Hepatocyte (in vitro differentiated cells): ENCODE measurements at regions not wholly inside any gene's neighbourhood (a gene's known extent, or its start where the extent isn't known, plus 50 kb on each side); places are given as distances from the start of the nearest gene placed in this dataset.
"Not testable (repeated sequence)": the region's sequence is repeated elsewhere in the genome, so short reads cannot be mapped to it uniquely, and the experiment has no call there.

Experiments used
- DNase-seq: peaks from one replicate; pipeline ENCODE4 v3.0.0-alpha.2; 2016; ENCODE audit warnings: low spot score
- H2AFZ ChIP-seq: fragments of 200-600 bp; sonication (generic); 2 replicates; pipeline ENCODE4 v1.6.0; 2016; ENCODE audit warnings: antibody characterized with exemption, mild to moderate bottlenecking
- H3K27ac ChIP-seq: fragments of 200-600 bp; sonication (generic); 2 replicates; pipeline ENCODE4 v1.5.1; 2016; ENCODE audit warnings: mild to moderate bottlenecking
- H3K27me3 ChIP-seq: fragments of 200-600 bp; sonication (generic); 2 replicates; pipeline ENCODE4 v1.6.1; 2016
- H3K36me3 ChIP-seq: fragments of 200-600 bp; sonication (generic); replicated peaks from 2 replicates; pipeline ENCODE4 v1.5.1; 2016; ENCODE audit warnings: low read depth; ENCODE audit not compliant: insufficient read depth
- H3K4me1 ChIP-seq: fragments of 200-600 bp; sonication (generic); 2 replicates; pipeline ENCODE4 v1.5.1; 2016; ENCODE audit warnings: mild to moderate bottlenecking, moderate library complexity; ENCODE audit not compliant: insufficient read depth
- H3K4me2 ChIP-seq: fragments of 200-600 bp; sonication (generic); 2 replicates; pipeline ENCODE4 v1.6.0; 2016
- H3K4me3 ChIP-seq: fragments of 200-600 bp; sonication (generic); 2 replicates; pipeline ENCODE4 v1.5.1; 2016; ENCODE audit warnings: mild to moderate bottlenecking
- H3K79me2 ChIP-seq: fragments of 200-600 bp; sonication (generic); 2 replicates; pipeline ENCODE4 v1.6.0; 2017; ENCODE audit warnings: mild to moderate bottlenecking
- H3K9me2 ChIP-seq: fragments of 200-600 bp; sonication (generic); replicated peaks from 2 replicates; pipeline ENCODE4 v1.6.0; 2017; ENCODE audit warnings: mild to moderate bottlenecking; ENCODE audit not compliant: insufficient read depth
- H3K9me3 ChIP-seq: fragments of 200-600 bp; sonication (generic); 2 replicates; pipeline ENCODE4 v1.5.1; 2016; ENCODE audit warnings: low read depth, mild to moderate bottlenecking
- H4K20me1 ChIP-seq: fragments of 200-600 bp; sonication (generic); 2 replicates; pipeline ENCODE4 v1.6.0; 2016; ENCODE audit warnings: mild to moderate bottlenecking; ENCODE audit not compliant: insufficient read depth, poor library complexity, severe bottlenecking
- CTCF ChIP-seq: fragments of 200-600 bp; sonication (generic); IDR thresholded peaks from 2 replicates; pipeline ENCODE4 v1.5.1; 2016; ENCODE audit warnings: antibody characterized with exemption, mild to moderate bottlenecking; ENCODE audit not compliant: poor library complexity
- EZH2 ChIP-seq: fragments of 200-600 bp; sonication (generic); IDR thresholded peaks from 2 replicates; pipeline ENCODE4 v1.6.1; 2016; ENCODE audit warnings: antibody characterized with exemption, mild to moderate bottlenecking, borderline replicate concordance
- EZH2phosphoT487 ChIP-seq: fragments of 200-600 bp; sonication (generic); IDR thresholded peaks from one replicate; pipeline ENCODE4 v1.6.1; 2018; ENCODE audit warnings: antibody characterized with exemption, mild to moderate bottlenecking, low read depth, moderate library complexity; ENCODE audit not compliant: unreplicated experiment, severe bottlenecking
- WGBS: methylation state at CpG from one replicate; pipeline ENCODE4 v1.1.6; 2016; ENCODE audit warnings: low lambda C conversion rate; ENCODE audit errors: missing lambda C conversion rate; 5-methylcytosine and 5-hydroxymethylcytosine counted together

- H3K27me3 ChIP-seq, result no peaks in the 10 kb centered on the region
- H3K27ac ChIP-seq, result peak overlapping the region; percentile 67
- peaks cover 3% of the 10 kb centered on the region for H3K4me1 ChIP-seq
- H3K36me3 ChIP-seq, result no peaks in the 10 kb centered on the region
- no peaks in the 10 kb centered on the region for H3K9me3 ChIP-seq
- H3K4me2 ChIP-seq, result peak overlapping the region; percentile 63
- TF ChIP-seq EZH2phosphoT487, result no peak
- TF ChIP-seq CTCF, result no peak
- TF ChIP-seq EZH2, result no peak
- peak overlapping the region; percentile 28 for H2AFZ ChIP-seq
- no peak overlapping the region for H3K4me3 ChIP-seq
- no peak for DNase-seq
- 60% methylated on average over 17 of the region's 17 CpGs for WGBS
- H3K9me2 ChIP-seq, result no peaks in the 10 kb centered on the region
- no peaks in the 10 kb centered on the region for H3K79me2 ChIP-seq
- H4K20me1 ChIP-seq, result no peaks in the 10 kb centered on the region
These were observed 194.7 kb upstream of the CXorf51B start for GRCh38 chrX:146614663-146615478.

GRCh38 chrX:146615628-146616348, 193.8 kb upstream of the CXorf51B start:
- no peaks in the 10 kb centered on the region for H3K36me3 ChIP-seq
- no peaks in the 10 kb centered on the region for H3K9me2 ChIP-seq
- no peaks in the 10 kb centered on the region for H4K20me1 ChIP-seq
- H2AFZ ChIP-seq, result no peak overlapping the region
- peaks cover 3% of the 10 kb centered on the region for H3K4me1 ChIP-seq
- no peaks in the 10 kb centered on the region for H3K9me3 ChIP-seq
- H3K27ac ChIP-seq, result peak overlapping the region; percentile 67
- peak overlapping the region; percentile 63 for H3K4me2 ChIP-seq
- H3K79me2 ChIP-seq, result no peaks in the 10 kb centered on the region
- 39% methylated on average over 6 of the region's 6 CpGs for WGBS
- no peak overlapping the region for H3K4me3 ChIP-seq
- H3K27me3 ChIP-seq, result no peaks in the 10 kb centered on the region
- no peak for DNase-seq
- TF ChIP-seq CTCF (no peak), EZH2phosphoT487 (no peak), EZH2 (no peak)

- not testable (repeated sequence) for H3K27ac ChIP-seq, H3K79me2 ChIP-seq, H2AFZ ChIP-seq, DNase-seq, H3K4me1 ChIP-seq, H4K20me1 ChIP-seq, H3K9me3 ChIP-seq, H3K4me2 ChIP-seq, H3K36me3 ChIP-seq, H3K4me3 ChIP-seq, H3K9me2 ChIP-seq, H3K27me3 ChIP-seq
- WGBS, result 98% methylated on average over 19 of the region's 29 CpGs
These were observed 189.6 kb upstream of the CXorf51B start for GRCh38 chrX:146619943-146620342.

- no peak overlapping the region for H3K4me3 ChIP-seq
- no peak for DNase-seq
- H3K4me1 ChIP-seq, result no peaks in the 10 kb centered on the region
- no peak overlapping the region for H2AFZ ChIP-seq
- no peak overlapping the region for H3K4me2 ChIP-seq
- H4K20me1 ChIP-seq, result no peaks in the 10 kb centered on the region
- no peaks in the 10 kb centered on the region for H3K27me3 ChIP-seq
- WGBS, result 35% methylated on average over 1 of the region's 1 CpG
- TF ChIP-seq EZH2 (no peak), CTCF (no peak), EZH2phosphoT487 (no peak)
- H3K27ac ChIP-seq, result no peak overlapping the region
- H3K79me2 ChIP-seq, result no peaks in the 10 kb centered on the region
- H3K36me3 ChIP-seq, result no peaks in the 10 kb centered on the region
- H3K9me2 ChIP-seq, result no peaks in the 10 kb centered on the region
- H3K9me3 ChIP-seq, result no peaks in the 10 kb centered on the region
These were observed 151.2 kb upstream of the CXorf51B start for GRCh38 chrX:146658379-146658778.
